ENCODE measurements at regions not wholly inside any gene's neighbourhood (a gene's known extent, or its start where the extent isn't known, plus 50 kb on each side); places are given as distances from the start of the nearest gene placed in this dataset.

- ATAC-seq (ENCODE audit: low read depth) = no peak
- Histone ChIP-seq H3K36me3 (ENCODE audit: low read depth) (no peaks in the 10 kb centered on the region), H3K4me1 (ENCODE audit: insufficient read depth, poor library complexity, severe bottlenecking) (no peaks in the 10 kb centered on the region), H3K27ac (ENCODE audit: poor library complexity, severe bottlenecking) (no peak overlapping the region), H3K9me3 (ENCODE audit: severe bottlenecking) (no peaks in the 10 kb centered on the region), H3K4me3 (ENCODE audit: severe bottlenecking) (no peak overlapping the region), H3K27me3 (ENCODE audit: insufficient read depth, poor library complexity, severe bottlenecking) (peaks cover 8% of the 10 kb centered on the region)
- TF ChIP-seq CTCF (IDR thresholded peaks at IDR 0.05; ENCODE audit: poor library complexity, severe bottlenecking) = no peak
- DNase-seq (ENCODE audit: low spot score) = no peak
Measured at GRCh38 chr5:114790403-114790792, 379.3 kb downstream of the TRIM36 start.

- no peak for DNase-seq (ENCODE audit: low spot score)
- no peak overlapping the region for H3K27ac ChIP-seq (ENCODE audit: poor library complexity, severe bottlenecking)
- peak; percentile 67; the same call in 2 of the 3 replicates for ATAC-seq (ENCODE audit: low read depth)
- H3K4me1 ChIP-seq (ENCODE audit: insufficient read depth, poor library complexity, severe bottlenecking) = no peaks in the 10 kb centered on the region
- peaks cover 8% of the 10 kb centered on the region for H3K27me3 ChIP-seq (ENCODE audit: insufficient read depth, poor library complexity, severe bottlenecking)
- H3K36me3 ChIP-seq (ENCODE audit: low read depth) = no peaks in the 10 kb centered on the region
- H3K9me3 ChIP-seq (ENCODE audit: severe bottlenecking) = no peaks in the 10 kb centered on the region
- H3K4me3 ChIP-seq (ENCODE audit: severe bottlenecking) = no peak overlapping the region
- TF ChIP-seq CTCF (IDR thresholded peaks at IDR 0.05; ENCODE audit: poor library complexity, severe bottlenecking) = peak; percentile 84
Measured at GRCh38 chr5:114789773-114790402, 379.8 kb downstream of the TRIM36 start.

GRCh38 chr5:114782869-114783268 lies 386.8 kb downstream of the TRIM36 start:
- H3K4me3 ChIP-seq (ENCODE audit: severe bottlenecking) = no peak overlapping the region
- no peaks in the 10 kb centered on the region for H3K4me1 ChIP-seq (ENCODE audit: insufficient read depth, poor library complexity, severe bottlenecking)
- H3K27ac ChIP-seq (ENCODE audit: poor library complexity, severe bottlenecking) = no peak overlapping the region
- DNase-seq (ENCODE audit: low spot score) (no peak), ATAC-seq (ENCODE audit: low read depth) (no peak)
- H3K9me3 ChIP-seq (ENCODE audit: severe bottlenecking) = no peaks in the 10 kb centered on the region
- peaks cover 3% of the 10 kb centered on the region for H3K27me3 ChIP-seq (ENCODE audit: insufficient read depth, poor library complexity, severe bottlenecking)
- no peak for TF ChIP-seq CTCF (IDR thresholded peaks at IDR 0.05; ENCODE audit: poor library complexity, severe bottlenecking)
- H3K36me3 ChIP-seq (ENCODE audit: low read depth) = no peaks in the 10 kb centered on the region

- DNase-seq (ENCODE audit: low spot score) (no peak), ATAC-seq (ENCODE audit: low read depth) (no peak)
- Histone ChIP-seq H3K9me3 (ENCODE audit: severe bottlenecking) (no peaks in the 10 kb centered on the region), H3K27me3 (ENCODE audit: insufficient read depth, poor library complexity, severe bottlenecking) (peaks cover 3% of the 10 kb centered on the region), H3K4me3 (ENCODE audit: severe bottlenecking) (no peak overlapping the region), H3K27ac (ENCODE audit: poor library complexity, severe bottlenecking) (no peak overlapping the region), H3K4me1 (ENCODE audit: insufficient read depth, poor library complexity, severe bottlenecking) (no peaks in the 10 kb centered on the region), H3K36me3 (ENCODE audit: low read depth) (no peaks in the 10 kb centered on the region)
- TF ChIP-seq CTCF (IDR thresholded peaks at IDR 0.05; ENCODE audit: poor library complexity, severe bottlenecking) = no peak
Measured at GRCh38 chr5:114782177-114782576, 387.5 kb downstream of the TRIM36 start.

- H3K27me3 ChIP-seq (ENCODE audit: insufficient read depth, poor library complexity, severe bottlenecking) = no peaks in the 10 kb centered on the region
- no peaks in the 10 kb centered on the region for H3K4me1 ChIP-seq (ENCODE audit: insufficient read depth, poor library complexity, severe bottlenecking)
- TF ChIP-seq CTCF (IDR thresholded peaks at IDR 0.05; ENCODE audit: poor library complexity, severe bottlenecking) = no peak
- H3K27ac ChIP-seq (ENCODE audit: poor library complexity, severe bottlenecking) = no peak overlapping the region
- ATAC-seq (ENCODE audit: low read depth) = no peak
- H3K9me3 ChIP-seq (ENCODE audit: severe bottlenecking) = peaks cover 3% of the 10 kb centered on the region
- no peak for DNase-seq (ENCODE audit: low spot score)
- no peak overlapping the region for H3K4me3 ChIP-seq (ENCODE audit: severe bottlenecking)
- H3K36me3 ChIP-seq (ENCODE audit: low read depth) = no peaks in the 10 kb centered on the region
Measured at GRCh38 chr5:114780290-114780689, 389.4 kb downstream of the TRIM36 start.

All from RWPE2 (cell line).